Heart right ventricle (tissue), 16 donors: ENCODE measurements at regions not wholly inside any gene's neighbourhood (a gene's known extent, or its start where the extent isn't known, plus 50 kb on each side); places are given as distances from the start of the nearest gene placed in this dataset.

Experiments
- ATAC-seq, 8 donors: fragments of 200-7000 bp; cut with Tn5 transposase; one replicate each; pipeline ENCODE4 v1.9.1; 2020; ENCODE audit warnings: mild to moderate bottlenecking in 8 of 8, moderate library complexity in 8 of 8, moderate number of reproducible peaks in 1 of 8
- DNase-seq, 2 donors: peaks; one replicate each; pipeline ENCODE4 v3.0.0-alpha.2; 2020
- H3K27ac ChIP-seq, 10 donors: fragments of 200-600 bp; sonication (generic) in 2 of 10; one replicate each; pipeline versions ENCODE4 v1.5.0 to v1.8.0; 2020 to 2022; ENCODE audit warnings: mild to moderate bottlenecking in 3 of 10
- H3K27me3 ChIP-seq, 7 donors: fragments of 200-600 bp; one replicate each; pipeline ENCODE4 v1.8.0; 2021 to 2022; ENCODE audit warnings: mild to moderate bottlenecking in 2 of 7
- H3K36me3 ChIP-seq, 9 donors: fragments of 200-600 bp; sonication (generic) in 1 of 9; one replicate each; pipeline versions ENCODE4 v1.5.0 to v1.8.0; 2020 to 2022; ENCODE audit warnings: mild to moderate bottlenecking in 2 of 9
- H3K4me1 ChIP-seq, 9 donors: fragments of 200-600 bp; sonication (generic) in 1 of 9; one replicate each; pipeline versions ENCODE4 v1.5.0 to v1.8.0; 2020 to 2022; ENCODE audit warnings: mild to moderate bottlenecking in 4 of 9
- H3K4me3 ChIP-seq, 10 donors: fragments of 200-600 bp; sonication (generic) in 2 of 10; one replicate each; pipeline versions ENCODE4 v1.5.0 to v1.8.0; 2020 to 2022; ENCODE audit warnings: mild to moderate bottlenecking in 7 of 10, moderate library complexity in 2 of 10
- H3K9me3 ChIP-seq, 11 donors: fragments of 200-600 bp in 10 of 11; sonication (generic) in 2 of 11; one replicate each; pipeline versions ENCODE4 v1.5.0 to v1.8.0; 2013 to 2022; ENCODE audit warnings: mild to moderate bottlenecking in 2 of 11, control low read depth in 1 of 11, moderate library complexity in 1 of 11
- WGBS, 2 donors: extraction: QIAGEN DNeasy Blood & Tissue Kit; methylation state at CpG; one replicate each; pipeline ENCODE4 v1.1.7; 2013; ENCODE audit warnings: inconsistent platforms in 1 of 2; 5-methylcytosine and 5-hydroxymethylcytosine counted together
- intact Hi-C, 10 donors: fragments of 100-400 bp; cut with DNase I; formaldehyde crosslinking; loops; one replicate each; pipeline versions ENCODE4 v1.11.1 to v1.14.2; 2022
- TF ChIP-seq, protein P1 (sequence below), 9 donors: fragments of 200-600 bp; sonication (generic) in 2 of 9; IDR thresholded peaks; one replicate each; pipeline versions ENCODE4 v1.5.0 to v1.8.0; 2021 to 2022; ENCODE audit warnings: antibody characterized with exemption in 9 of 9, mild to moderate bottlenecking in 5 of 9, moderate library complexity in 1 of 9
- donor health status: Arrhythmogenic right ventricular cardiomyopathy.
- donor health status: ischemic (EF 13 %, LVEDD 7.1; RV severe dilation, severe dysfunction).
- donor health status: healthy with polysubstance abuse.
- donor health status: DM: no; HTN: yes; CAD: no.
- donor health status: DM: no; HTN: no; CAD: no.
- donor health status: ischemic (EF 25% LVEDD 6.9; RV normal size, moderate dysfunction).
- donor health status: ischemic (EF 25% LVEDD 5.7; RV mildly dilated, moderate dysfunction).
- donor health status: healthy.
- donor health status: DM: yes; HTN: yes; CAD: no.
- donor health status: Ischemic cardiomyopathy.
- donor health status: ischemic (EF 35%, LVEDD 5.7; RV mildly dilated, moderate dysfunction).
- donor health status: nonischemic (EF 11% LVEDD 7.7; RV severe dilation, severe dysfunction).
- donor health status: DM: yes; HTN: yes; CAD: no.
- donor health status: PGD.
- donor health status: ischemic (EF 29% LVEDD 5.4; RV normal size, mild dysfunction).
- donor health status: nonischemic (EF 23%, LVEDD 6.1; RV moderate dilation, normal function).

DNA sequence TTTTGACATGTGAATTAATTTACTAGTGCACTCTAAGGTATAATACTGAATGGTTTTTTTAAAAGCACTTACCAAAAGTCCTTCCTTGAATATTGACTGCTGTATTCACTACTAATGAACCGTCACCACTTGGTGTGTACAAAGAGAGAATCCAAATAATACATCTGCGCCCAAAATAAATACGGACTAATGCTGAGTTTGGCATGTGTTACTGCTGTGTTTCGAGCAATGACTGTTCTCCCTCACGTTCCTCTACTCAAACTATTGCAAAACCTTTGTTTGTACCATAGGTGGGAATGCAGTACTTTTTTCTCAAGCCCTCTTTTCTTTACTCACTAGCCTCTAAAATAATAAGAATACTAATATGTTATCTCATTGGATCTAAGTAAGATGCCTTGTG lies 305.5 kb downstream of the QKI start:
- intact Hi-C loops: loop anchor here in 1 of 10 donors (10.0 kb wide), 1 partner anchor 295 kb away; no protein-coding TSS in a partner anchor
- DNase-seq (no peak), ATAC-seq (peak in 1 of 8 donors; percentile 40)
- TF ChIP-seq, protein P1, sequence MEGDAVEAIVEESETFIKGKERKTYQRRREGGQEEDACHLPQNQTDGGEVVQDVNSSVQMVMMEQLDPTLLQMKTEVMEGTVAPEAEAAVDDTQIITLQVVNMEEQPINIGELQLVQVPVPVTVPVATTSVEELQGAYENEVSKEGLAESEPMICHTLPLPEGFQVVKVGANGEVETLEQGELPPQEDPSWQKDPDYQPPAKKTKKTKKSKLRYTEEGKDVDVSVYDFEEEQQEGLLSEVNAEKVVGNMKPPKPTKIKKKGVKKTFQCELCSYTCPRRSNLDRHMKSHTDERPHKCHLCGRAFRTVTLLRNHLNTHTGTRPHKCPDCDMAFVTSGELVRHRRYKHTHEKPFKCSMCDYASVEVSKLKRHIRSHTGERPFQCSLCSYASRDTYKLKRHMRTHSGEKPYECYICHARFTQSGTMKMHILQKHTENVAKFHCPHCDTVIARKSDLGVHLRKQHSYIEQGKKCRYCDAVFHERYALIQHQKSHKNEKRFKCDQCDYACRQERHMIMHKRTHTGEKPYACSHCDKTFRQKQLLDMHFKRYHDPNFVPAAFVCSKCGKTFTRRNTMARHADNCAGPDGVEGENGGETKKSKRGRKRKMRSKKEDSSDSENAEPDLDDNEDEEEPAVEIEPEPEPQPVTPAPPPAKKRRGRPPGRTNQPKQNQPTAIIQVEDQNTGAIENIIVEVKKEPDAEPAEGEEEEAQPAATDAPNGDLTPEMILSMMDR (IDR thresholded peaks at IDR 0.05): no peak
- no peaks in the 10 kb centered on the region for H3K36me3 ChIP-seq
- no peaks in the 10 kb centered on the region for H3K27me3 ChIP-seq
- H3K27ac ChIP-seq: no peak overlapping the region
- WGBS, 2 donors: 69 to 71% methylated on average over 5 of the region's 5 CpGs
- H3K9me3 ChIP-seq: no peaks in the 10 kb centered on the region
- no peak overlapping the region for H3K4me3 ChIP-seq
- peaks cover 0 to 5% (median 0%) of the 10 kb centered on the region in 9 donors for H3K4me1 ChIP-seq

DNA sequence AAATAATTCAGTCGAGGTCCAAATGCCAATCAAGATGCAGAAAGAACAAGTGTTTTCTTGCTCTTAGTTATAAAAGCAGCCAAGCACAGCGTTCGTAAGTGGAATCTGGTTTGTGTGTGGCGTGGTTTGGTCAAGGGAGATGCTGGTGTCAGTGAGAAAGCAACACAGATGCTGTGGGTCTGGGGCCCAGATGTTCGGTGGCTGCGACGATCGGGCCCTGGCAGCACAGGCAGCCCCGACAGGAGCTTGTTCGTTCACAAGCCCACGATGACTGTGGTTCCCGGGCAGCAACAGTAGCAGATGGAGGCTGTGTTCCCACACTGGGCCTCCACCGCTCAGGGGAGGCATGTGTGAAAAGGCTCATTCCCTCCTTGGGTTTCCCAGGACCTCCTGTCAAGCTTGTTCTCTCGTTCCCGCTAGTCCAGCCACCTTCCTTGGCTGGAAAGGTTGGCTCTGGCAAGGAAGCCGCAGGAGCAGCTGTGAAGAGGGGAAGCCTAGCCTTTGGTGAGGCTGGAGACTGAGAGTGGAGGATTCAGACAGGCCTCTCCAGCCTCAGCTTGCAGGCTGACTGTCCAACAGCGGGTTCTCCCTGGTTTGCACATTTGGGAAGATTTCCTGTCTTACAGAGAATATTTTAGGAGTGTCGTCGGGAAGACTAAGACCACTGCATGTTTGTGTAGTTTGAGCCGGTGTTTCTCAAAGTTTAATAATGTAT lies 304.7 kb downstream of the QKI start:
- TF ChIP-seq, protein P1 (IDR thresholded peaks at IDR 0.05): no peak
- no peak overlapping the region for H3K4me3 ChIP-seq
- H3K27me3 ChIP-seq: no peaks in the 10 kb centered on the region
- H3K27ac ChIP-seq: no peak overlapping the region
- intact Hi-C loops: loop anchor here in 3 of 10 donors (10.0 kb wide), 3 partner anchors 236 to 386 kb away; no protein-coding TSS in a partner anchor
- H3K36me3 ChIP-seq: no peaks in the 10 kb centered on the region
- H3K4me1 ChIP-seq: peaks cover 0 to 5% (median 0%) of the 10 kb centered on the region in 9 donors
- whole genome bisulfite sequencing, 2 donors: 86 to 91% methylated on average over 20 of the region's 20 CpGs
- DNase-seq (no peak), ATAC-seq (no peak)
- no peaks in the 10 kb centered on the region for H3K9me3 ChIP-seq

DNA sequence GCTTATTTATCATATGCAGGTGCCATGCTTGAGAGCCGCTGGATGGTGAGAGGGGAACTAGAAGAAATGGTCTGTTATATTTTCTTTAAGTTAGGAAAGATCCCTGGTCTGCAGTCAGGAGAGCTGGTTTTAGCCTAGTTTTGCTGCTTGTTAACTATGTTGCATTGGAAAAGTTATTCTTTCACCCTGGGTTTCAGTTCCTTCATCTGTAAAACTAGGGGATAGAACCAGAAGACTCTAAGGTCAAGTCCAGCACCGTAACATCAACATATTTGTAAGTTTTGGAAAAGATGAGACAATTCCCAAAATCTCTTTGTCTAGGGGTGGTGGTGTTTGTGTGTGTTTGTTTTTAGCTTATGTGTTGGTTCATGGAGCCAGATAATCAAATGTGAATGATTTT lies 304.0 kb downstream of the QKI start:
- H3K9me3 ChIP-seq: no peaks in the 10 kb centered on the region
- H3K4me3 ChIP-seq: no peak overlapping the region
- H3K36me3 ChIP-seq: no peaks in the 10 kb centered on the region
- TF ChIP-seq, protein P1 (IDR thresholded peaks at IDR 0.05): no peak
- intact Hi-C loops: loop anchor here in 3 of 10 donors (10.0 kb wide), 3 partner anchors 236 to 386 kb away; no protein-coding TSS in a partner anchor
- no peak for ATAC-seq
- H3K27ac ChIP-seq: no peak overlapping the region
- H3K4me1 ChIP-seq: peaks cover 0 to 5% (median 0%) of the 10 kb centered on the region in 9 donors
- DNase-seq: no peak
- no peaks in the 10 kb centered on the region for H3K27me3 ChIP-seq
- 93 to 95% methylated on average over 2 of the region's 2 CpGs for WGBS, 2 donors

DNA sequence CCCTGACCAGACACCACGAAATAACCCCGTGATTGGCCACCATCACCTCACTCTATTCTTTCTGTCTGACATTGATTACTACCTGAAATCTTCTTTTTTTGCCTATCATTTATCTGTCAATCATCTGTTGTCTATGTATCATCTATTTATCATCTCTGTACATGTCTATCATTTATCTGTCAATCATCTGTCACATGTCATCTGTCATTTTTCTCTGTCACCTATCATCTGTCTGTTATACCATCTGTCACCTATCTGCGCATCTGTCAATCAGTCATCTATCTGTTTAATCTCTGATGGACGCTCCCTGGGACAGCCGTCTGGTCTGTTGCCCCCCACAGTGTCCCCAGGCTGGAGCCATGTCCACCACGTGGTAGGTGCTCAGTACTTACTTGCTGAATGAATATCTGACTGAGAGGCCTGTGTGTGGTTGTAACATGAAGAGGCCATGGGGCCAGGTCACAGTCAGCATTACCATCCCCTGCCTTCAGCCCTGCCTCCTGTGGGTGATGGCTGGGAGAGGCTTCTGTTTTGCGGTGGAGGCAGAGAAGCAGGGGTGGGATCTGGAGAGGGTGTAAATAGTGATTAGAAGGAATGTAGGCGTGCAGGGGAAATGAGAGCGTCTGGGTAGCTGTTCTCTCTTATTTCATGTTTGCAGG lies 302.7 kb downstream of the QKI start:
- H3K27me3 ChIP-seq: no peaks in the 10 kb centered on the region
- H3K27ac ChIP-seq: no peak overlapping the region
- H3K4me1 ChIP-seq: peaks cover 4 to 14% (median 7%) of the 10 kb centered on the region in 9 donors
- DNase-seq: no peak
- no peaks in the 10 kb centered on the region for H3K9me3 ChIP-seq
- H3K36me3 ChIP-seq: no peaks in the 10 kb centered on the region
- intact Hi-C loops: loop anchor here in 3 of 10 donors (10.0 kb wide), 3 partner anchors 238 to 388 kb away; no protein-coding TSS in a partner anchor
- H3K4me3 ChIP-seq: no peak overlapping the region
- TF ChIP-seq, protein P1 (IDR thresholded peaks at IDR 0.05): no peak
- WGBS, 2 donors: 90 to 91% methylated on average over 9 of the region's 9 CpGs
- ATAC-seq: no peak
